ENCODE measurements at regions not wholly inside any gene's neighbourhood (a gene's known extent, or its start where the extent isn't known, plus 50 kb on each side); places are given as distances from the start of the nearest gene placed in this dataset.
A peak's percentile ranks its signal among the peaks of the same experiment; 100 is the strongest.

- no peak for DNase-seq (ENCODE audit: low read depth)
- in situ Hi-C loops (cut with HindIII; ENCODE audit: low pct_unique_long_range_greater_than_20kb, low sequenced_read_pairs) = no loop called here
Observed at GRCh38 chr5:60410427-60410826, 289.5 kb downstream of the DEPDC1B start.

DNA sequence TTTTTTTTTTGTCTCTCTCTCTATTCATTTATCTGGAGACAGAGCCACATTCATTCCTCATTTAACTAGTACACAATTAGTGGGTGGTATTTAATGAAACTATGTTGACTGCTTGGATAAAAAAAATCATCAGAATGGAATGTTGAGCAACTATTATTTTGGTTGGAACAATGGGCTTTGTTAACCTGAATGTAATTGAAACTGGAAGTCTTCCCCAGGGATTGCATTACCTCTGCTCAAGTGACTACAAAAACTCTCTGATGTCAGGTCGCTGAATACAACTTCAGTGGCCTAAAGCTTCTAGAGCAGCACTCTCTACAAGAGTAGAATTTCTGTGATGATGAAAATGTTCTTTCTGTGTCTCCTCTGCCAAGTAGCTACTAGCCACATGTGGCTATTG, 295.8 kb downstream of the DEPDC1B start:
- in situ Hi-C loops (cut with HindIII; ENCODE audit: low pct_unique_long_range_greater_than_20kb, low sequenced_read_pairs) = no loop called here
- no peak for DNase-seq (ENCODE audit: low read depth)

- DNase-seq (ENCODE audit: low read depth) = no peak
- in situ Hi-C loops (cut with HindIII; ENCODE audit: low pct_unique_long_range_greater_than_20kb, low sequenced_read_pairs) = no loop called here
Observed at GRCh38 chr5:60403343-60404006, 296.5 kb downstream of the DEPDC1B start.

DNA sequence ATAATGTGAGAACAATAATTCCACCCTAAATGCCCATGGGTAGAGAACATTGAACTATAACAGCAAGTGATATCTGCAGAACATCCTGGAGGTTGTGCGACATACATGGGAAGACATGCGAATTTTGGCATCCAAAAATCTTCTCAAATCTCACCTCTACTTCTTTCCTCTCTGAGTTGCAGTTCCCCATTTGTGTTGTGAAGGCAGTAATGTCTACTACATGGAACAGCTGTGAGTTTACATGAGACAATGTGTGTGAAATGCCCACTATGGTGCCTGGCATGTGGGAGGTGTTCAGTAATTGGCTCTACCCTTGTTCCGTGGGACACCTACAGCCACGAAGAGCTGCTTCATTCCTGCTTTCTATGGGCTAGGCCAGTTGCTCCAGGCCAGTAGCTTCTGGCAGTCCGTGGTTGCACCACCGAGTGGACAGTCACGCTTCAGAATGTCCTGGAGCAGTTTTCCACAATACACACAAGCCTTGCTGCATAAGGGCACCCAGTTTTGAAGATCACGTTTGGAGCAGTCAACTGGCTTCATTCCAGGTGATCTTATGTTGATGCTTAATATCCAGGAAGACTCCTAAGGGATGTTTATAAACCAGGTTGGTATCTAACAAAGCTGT, 297.7 kb downstream of the DEPDC1B start:
- no peak for DNase-seq (ENCODE audit: low read depth)
- in situ Hi-C loops (cut with HindIII; ENCODE audit: low pct_unique_long_range_greater_than_20kb, low sequenced_read_pairs) = no loop called here

DNA sequence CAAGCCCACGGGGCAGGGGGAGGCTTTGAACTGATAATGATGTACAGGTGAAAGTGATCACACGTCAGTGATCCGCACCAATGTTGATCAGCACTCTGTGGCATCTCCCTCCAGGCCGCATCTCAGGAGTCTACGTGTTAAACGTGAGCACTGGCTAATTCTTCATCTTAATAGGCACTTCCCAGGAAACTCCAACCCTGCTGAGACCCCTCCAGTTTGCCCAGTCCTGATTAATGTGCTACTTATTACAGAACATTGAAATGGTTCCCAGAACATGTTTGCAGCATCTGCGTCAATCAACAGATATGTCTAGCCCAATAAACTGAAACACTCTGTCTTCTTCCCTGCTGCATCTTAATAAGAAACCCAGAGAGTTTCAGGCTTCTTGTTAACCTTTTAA, 298.4 kb downstream of the DEPDC1B start:
- DNase-seq (ENCODE audit: low read depth) = no peak
- in situ Hi-C loops (cut with HindIII; ENCODE audit: low pct_unique_long_range_greater_than_20kb, low sequenced_read_pairs) = no loop called here

GRCh38 chr5:60399507-60399906, 300.5 kb downstream of the DEPDC1B start:
- DNase-seq (ENCODE audit: low read depth) = no peak
- in situ Hi-C loops (cut with HindIII; ENCODE audit: low pct_unique_long_range_greater_than_20kb, low sequenced_read_pairs) = no loop called here

- in situ Hi-C loops (cut with HindIII; ENCODE audit: low pct_unique_long_range_greater_than_20kb, low sequenced_read_pairs) = no loop called here
Observed at GRCh38 chr5:60395712-60396329, 304.1 kb downstream of the DEPDC1B start.

DNA sequence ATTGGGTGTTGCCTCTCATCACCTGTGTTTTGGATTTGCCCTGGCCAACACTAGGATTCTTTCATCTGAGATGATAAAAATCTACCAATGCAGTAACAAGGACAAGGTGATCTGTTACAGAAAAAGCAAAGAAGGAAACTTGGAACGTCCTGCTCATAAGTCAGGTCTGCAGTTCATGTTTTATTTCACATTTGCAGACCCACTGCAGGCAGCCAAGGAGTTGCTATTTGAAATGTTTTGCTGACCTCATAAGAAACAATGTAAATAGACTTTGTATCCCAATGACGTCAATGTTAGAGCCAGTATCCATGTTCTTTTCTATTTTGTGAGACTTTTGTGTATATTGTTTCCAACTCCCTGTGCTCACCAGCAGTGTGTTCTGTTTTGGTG, 312.9 kb downstream of the DEPDC1B start:
- DNase-seq (ENCODE audit: low read depth) = no peak
- in situ Hi-C loops (cut with HindIII; ENCODE audit: low pct_unique_long_range_greater_than_20kb, low sequenced_read_pairs) = no loop called here

More at GRCh38 chr5:60395712-60396329, 304.1 kb downstream of the DEPDC1B start:
- DNase-seq (ENCODE audit: low read depth) = no peak

DNA sequence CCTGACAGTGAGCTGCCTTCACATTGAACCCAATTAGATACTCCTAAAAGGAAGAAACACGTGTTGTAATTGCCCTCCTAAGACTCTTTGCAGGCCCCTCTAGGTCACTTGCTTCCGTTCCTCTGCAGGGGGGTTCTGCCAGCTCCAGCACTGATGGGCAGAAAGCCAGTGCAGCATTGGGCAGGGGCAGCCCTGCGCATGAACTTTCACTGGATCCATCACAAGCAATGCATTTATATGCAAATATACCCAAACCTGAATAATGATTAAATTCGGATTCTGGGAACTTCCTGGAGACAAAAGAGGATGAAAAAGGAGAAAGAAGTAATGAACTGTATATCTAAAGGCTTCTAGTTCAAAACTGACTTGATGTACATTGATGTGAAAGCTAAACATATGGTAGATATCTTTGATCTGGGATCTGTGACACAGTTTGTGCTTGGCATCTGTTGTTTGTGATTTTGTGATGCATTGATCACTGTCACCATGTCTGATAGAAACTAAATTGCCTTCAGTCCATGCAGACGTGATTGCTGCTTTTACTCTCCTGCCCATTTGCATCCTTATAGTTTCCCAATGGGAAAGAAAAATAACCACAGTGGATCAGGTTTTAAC, 313.4 kb downstream of the DEPDC1B start:
- DNase-seq (ENCODE audit: low read depth) = no peak
- in situ Hi-C loops (cut with HindIII; ENCODE audit: low pct_unique_long_range_greater_than_20kb, low sequenced_read_pairs) = no loop called here

DNA sequence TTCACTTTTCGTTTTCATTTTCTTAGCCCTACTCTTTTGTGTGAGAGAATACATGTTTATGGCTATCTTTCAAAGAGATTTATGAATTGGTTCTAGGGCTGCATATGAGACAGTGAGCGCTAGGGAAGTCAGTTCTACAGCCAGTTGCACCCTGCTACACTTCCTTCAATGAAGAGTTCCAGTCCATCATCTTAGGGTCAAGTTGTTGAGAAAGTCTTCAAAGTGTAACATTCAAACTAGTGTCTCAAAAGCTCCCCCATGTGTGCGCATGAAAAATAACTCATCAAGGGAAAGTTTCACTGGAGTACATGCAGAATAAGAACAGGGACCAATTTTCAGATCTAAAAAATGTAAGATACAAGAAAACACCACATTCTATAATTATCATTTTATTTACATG, 317.2 kb downstream of the DEPDC1B start:
- DNase-seq (ENCODE audit: low read depth) = peak; percentile 23
- in situ Hi-C loops (cut with HindIII; ENCODE audit: low pct_unique_long_range_greater_than_20kb, low sequenced_read_pairs) = no loop called here

DNA sequence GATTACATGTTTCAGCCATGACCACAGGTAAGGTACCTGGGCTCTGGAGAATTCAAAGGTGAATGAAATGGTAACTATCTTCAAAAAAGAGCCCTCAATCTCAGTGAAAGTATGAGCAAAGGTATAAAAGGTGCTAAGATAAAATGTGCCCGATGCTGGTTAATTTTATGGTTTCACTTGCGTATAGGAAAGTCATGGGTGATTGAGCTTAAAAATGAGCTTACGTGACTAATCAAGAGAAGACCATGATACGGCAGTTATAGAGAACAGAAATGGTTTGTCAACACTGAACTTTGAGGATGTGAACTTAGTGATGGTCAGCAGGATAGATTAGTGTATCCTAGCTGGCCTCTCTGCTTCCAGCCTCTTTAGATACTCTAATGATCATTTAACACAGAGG, 320.1 kb downstream of the DEPDC1B start:
- in situ Hi-C loops (cut with HindIII; ENCODE audit: low pct_unique_long_range_greater_than_20kb, low sequenced_read_pairs) = no loop called here

DNA sequence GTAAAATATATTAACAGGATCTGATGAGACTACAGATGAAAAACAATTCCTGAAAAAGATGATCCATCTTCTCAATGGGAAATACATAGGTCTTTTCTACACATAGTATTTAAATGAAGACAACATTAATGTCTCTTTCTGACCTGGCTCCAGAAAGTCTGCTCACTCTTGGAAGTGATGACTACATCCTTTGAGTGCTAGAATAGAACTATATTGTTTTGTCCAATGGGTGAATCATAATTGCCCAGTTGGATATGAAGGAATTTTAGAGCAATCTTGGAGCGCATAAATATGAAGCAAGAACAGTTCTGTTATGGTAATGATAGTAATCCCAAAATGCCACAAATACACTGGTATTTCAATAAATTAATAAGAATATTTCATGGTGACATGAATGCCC, 322.1 kb downstream of the DEPDC1B start:
- no peak for DNase-seq (ENCODE audit: low read depth)
- in situ Hi-C loops (cut with HindIII; ENCODE audit: low pct_unique_long_range_greater_than_20kb, low sequenced_read_pairs) = no loop called here

More for the DNA sequence above, 320.1 kb downstream of the DEPDC1B start:
- DNase-seq (ENCODE audit: low read depth) = no peak

- in situ Hi-C loops (cut with HindIII; ENCODE audit: low pct_unique_long_range_greater_than_20kb, low sequenced_read_pairs) = no loop called here
Observed at GRCh38 chr5:60376860-60377259, 323.1 kb downstream of the DEPDC1B start.

GRCh38 chr5:60374409-60374808, 325.6 kb downstream of the DEPDC1B start:
- DNase-seq (ENCODE audit: low read depth) = no peak
- in situ Hi-C loops (cut with HindIII; ENCODE audit: low pct_unique_long_range_greater_than_20kb, low sequenced_read_pairs) = no loop called here

More at GRCh38 chr5:60376860-60377259, 323.1 kb downstream of the DEPDC1B start:
- no peak for DNase-seq (ENCODE audit: low read depth)

DNA sequence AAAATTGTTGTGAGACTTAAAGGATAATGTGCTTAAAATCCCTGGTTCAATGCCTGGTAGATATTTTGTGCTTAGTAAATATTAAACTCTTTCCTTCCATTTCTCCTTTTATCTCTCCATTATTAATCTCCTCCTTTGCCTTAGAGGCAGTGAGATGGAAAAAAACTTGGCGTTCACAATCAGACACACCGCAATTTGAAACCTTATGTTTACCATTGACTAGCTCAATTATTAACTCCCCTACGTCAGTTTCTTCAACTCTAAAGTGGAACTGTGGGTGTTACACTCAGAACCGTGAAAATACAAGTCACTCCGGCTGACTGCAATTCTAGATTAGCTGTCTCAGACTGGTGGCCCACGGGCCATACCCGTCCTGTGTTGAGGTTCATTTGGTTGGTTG, 327.2 kb downstream of the DEPDC1B start:
- DNase-seq (ENCODE audit: low read depth) = peak; percentile 67
- in situ Hi-C loops (cut with HindIII; ENCODE audit: low pct_unique_long_range_greater_than_20kb, low sequenced_read_pairs) = no loop called here

GRCh38 chr5:60371065-60371464, 328.9 kb downstream of the DEPDC1B start:
- in situ Hi-C loops (cut with HindIII; ENCODE audit: low pct_unique_long_range_greater_than_20kb, low sequenced_read_pairs) = no loop called here
- no peak for DNase-seq (ENCODE audit: low read depth)

DNA sequence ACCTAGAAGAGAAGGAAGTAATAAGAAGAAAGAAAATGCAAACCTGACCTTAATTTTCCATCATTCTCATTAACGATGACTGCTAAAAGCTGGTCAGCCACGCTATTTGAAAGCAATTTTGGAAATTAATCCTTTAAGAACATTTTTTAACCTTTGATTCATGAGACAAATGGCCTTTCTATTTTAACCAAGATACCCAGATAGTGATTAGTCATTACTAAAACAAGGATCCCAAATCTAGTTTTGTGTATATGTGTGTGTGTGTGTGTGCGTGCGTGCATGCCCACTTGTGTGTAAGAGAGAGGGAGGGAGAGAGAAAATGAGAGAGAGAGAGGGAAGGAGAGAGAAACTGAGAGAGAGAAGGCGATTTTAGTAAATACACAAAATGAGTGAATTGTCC, 329.5 kb downstream of the DEPDC1B start:
- no peak for DNase-seq (ENCODE audit: low read depth)
- in situ Hi-C loops (cut with HindIII; ENCODE audit: low pct_unique_long_range_greater_than_20kb, low sequenced_read_pairs) = no loop called here

DNA sequence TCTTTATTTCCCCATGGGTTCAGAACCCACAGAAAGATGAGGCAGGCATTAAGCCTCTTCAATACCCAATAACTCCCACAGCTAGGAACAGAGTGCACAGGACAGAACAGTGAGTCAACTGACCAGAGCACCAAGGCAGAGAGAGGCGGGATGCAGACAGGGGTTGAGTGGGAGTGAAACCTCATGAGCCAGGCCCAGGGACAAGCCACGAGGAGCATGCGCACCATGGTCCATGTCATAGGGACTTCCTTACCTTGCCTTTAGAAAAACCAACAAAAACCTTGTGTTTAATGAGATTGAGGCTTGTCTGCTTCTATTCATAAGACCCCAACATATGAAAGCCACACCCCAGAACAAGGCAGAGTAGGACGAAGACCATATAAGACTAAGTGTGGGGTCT, 330.6 kb downstream of the DEPDC1B start:
- in situ Hi-C loops (cut with HindIII; ENCODE audit: low pct_unique_long_range_greater_than_20kb, low sequenced_read_pairs) = no loop called here

GRCh38 chr5:60368100-60368499, 331.9 kb downstream of the DEPDC1B start:
- DNase-seq (ENCODE audit: low read depth) = no peak
- in situ Hi-C loops (cut with HindIII; ENCODE audit: low pct_unique_long_range_greater_than_20kb, low sequenced_read_pairs) = no loop called here

More for the DNA sequence above, 330.6 kb downstream of the DEPDC1B start:
- no peak for DNase-seq (ENCODE audit: low read depth)
